ENCODE measurements at regions not wholly inside any gene's neighbourhood (a gene's known extent, or its start where the extent isn't known, plus 50 kb on each side); places are given as distances from the start of the nearest gene placed in this dataset.
"Not testable (repeated sequence)": the region's sequence is repeated elsewhere in the genome, so short reads cannot be mapped to it uniquely, and the experiment has no call there.

- not testable (repeated sequence) for DNase-seq
Measured at GRCh38 chr1:121006826-121007225, 117.3 kb downstream of the PPIAL4A start.

- not testable (repeated sequence) for DNase-seq
Measured at GRCh38 chr1:121007755-121008154, 118.2 kb downstream of the PPIAL4A start.

- peak; percentile 67 for DNase-seq
Measured at GRCh38 chr1:121008512-121009215, 119.1 kb downstream of the PPIAL4A start.

GRCh38 chr1:121009216-121010057 is 119.9 kb downstream of the PPIAL4A start:
- DNase-seq: peak; percentile 86

- DNase-seq: not testable (repeated sequence)
Measured at GRCh38 chr1:121010141-121010540, 120.6 kb downstream of the PPIAL4A start.

- DNase-seq: not testable (repeated sequence)
Measured at GRCh38 chr1:121013181-121013580, 123.6 kb downstream of the PPIAL4A start.

GRCh38 chr1:121016182-121017028 is 126.8 kb downstream of the PPIAL4A start:
- peak; percentile 74 for DNase-seq

- DNase-seq: not testable (repeated sequence)
Measured at GRCh38 chr1:121019715-121020349, 130.3 kb downstream of the PPIAL4A start.

- peak; percentile 76 for DNase-seq
Measured at GRCh38 chr1:121020350-121021236, 131.0 kb downstream of the PPIAL4A start.

GRCh38 chr1:121021716-121022115 is 132.1 kb downstream of the PPIAL4A start:
- DNase-seq: not testable (repeated sequence)

GRCh38 chr1:121032878-121033494 is 143.4 kb downstream of the PPIAL4A start:
- DNase-seq: not testable (repeated sequence)

GRCh38 chr1:121036792-121037191 is 147.2 kb downstream of the PPIAL4A start:
- not testable (repeated sequence) for DNase-seq

GRCh38 chr1:121040974-121041373 is 143.2 kb downstream of the FAM72B start:
- not testable (repeated sequence) for DNase-seq

GRCh38 chr1:121041497-121041896 is 142.6 kb downstream of the FAM72B start:
- DNase-seq: not testable (repeated sequence)

GRCh38 chr1:121042882-121043281 is 141.3 kb downstream of the FAM72B start:
- DNase-seq: not testable (repeated sequence)

GRCh38 chr1:121048293-121048752 is 135.8 kb downstream of the FAM72B start:
- DNase-seq: not testable (repeated sequence)

- DNase-seq: not testable (repeated sequence)
Measured at GRCh38 chr1:121048769-121049443, 135.2 kb downstream of the FAM72B start.

- DNase-seq: not testable (repeated sequence)
Measured at GRCh38 chr1:121050097-121050496, 134.0 kb downstream of the FAM72B start.

GRCh38 chr1:121051161-121051790 is 132.9 kb downstream of the FAM72B start:
- not testable (repeated sequence) for DNase-seq

All from activated CD8-positive, alpha-beta memory T cell treated with anti-CD3 and anti-CD28 coated beads for 24 hours (primary cell).